ENCODE measurements at regions not wholly inside any gene's neighbourhood (a gene's known extent, or its start where the extent isn't known, plus 50 kb on each side); places are given as distances from the start of the nearest gene placed in this dataset.

DNA sequence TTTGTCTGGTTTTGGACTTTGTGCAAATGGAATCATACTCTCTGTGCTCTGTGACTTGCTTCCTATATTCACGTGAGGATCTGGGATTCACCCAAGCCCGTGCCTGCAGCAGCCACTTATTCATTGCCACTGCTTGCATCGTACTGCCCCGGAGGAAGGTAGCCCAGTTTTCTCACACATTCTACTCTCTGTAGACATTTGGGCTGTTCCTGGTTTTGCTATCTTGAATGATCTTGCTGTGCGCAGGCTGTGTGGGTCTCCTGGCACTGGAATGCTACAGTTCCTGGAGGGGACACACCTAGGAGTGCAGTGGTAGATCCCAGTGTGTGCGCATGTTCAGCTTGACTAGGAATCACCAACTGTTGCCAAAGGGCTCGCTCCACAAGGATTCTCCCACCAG, 99.2 kb upstream of the BOD1 start:
- no peak for TF ChIP-seq POLR2A (IDR thresholded peaks at IDR 0.05)
- TF ChIP-seq, protein P1, sequence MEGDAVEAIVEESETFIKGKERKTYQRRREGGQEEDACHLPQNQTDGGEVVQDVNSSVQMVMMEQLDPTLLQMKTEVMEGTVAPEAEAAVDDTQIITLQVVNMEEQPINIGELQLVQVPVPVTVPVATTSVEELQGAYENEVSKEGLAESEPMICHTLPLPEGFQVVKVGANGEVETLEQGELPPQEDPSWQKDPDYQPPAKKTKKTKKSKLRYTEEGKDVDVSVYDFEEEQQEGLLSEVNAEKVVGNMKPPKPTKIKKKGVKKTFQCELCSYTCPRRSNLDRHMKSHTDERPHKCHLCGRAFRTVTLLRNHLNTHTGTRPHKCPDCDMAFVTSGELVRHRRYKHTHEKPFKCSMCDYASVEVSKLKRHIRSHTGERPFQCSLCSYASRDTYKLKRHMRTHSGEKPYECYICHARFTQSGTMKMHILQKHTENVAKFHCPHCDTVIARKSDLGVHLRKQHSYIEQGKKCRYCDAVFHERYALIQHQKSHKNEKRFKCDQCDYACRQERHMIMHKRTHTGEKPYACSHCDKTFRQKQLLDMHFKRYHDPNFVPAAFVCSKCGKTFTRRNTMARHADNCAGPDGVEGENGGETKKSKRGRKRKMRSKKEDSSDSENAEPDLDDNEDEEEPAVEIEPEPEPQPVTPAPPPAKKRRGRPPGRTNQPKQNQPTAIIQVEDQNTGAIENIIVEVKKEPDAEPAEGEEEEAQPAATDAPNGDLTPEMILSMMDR (IDR thresholded peaks at IDR 0.05) = no peak
- no peak for TF ChIP-seq EP300 (IDR thresholded peaks at IDR 0.05)
- no peak for TF ChIP-seq POLR2AphosphoS5 (IDR thresholded peaks at IDR 0.05)

Data from upper lobe of left lung (tissue), 4 donors.